ENCODE measurements at regions not wholly inside any gene's neighbourhood (a gene's known extent, or its start where the extent isn't known, plus 50 kb on each side); places are given as distances from the start of the nearest gene placed in this dataset.

DNA sequence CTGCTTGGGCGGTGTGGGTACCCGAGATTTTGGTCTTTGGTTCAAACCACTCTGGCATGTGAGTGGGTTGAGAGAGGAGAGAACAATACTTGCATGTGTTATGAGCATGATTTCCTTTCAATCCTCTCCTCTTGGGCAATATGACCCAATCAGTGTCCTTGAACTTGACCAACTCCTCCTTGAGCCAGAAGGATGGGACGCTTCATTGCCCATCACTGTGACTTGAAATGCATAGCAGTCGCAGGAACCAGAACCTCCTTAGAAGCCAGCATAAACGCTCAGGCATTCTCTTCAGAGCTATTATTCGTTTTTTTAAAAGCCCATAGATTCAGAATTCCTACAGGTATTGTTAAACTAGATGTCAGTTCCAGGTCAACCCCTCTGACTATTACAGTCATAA is 367.4 kb downstream of the HAPSTR1 start:
- ATAC-seq = no peak
- TF ChIP-seq RARB (CRISPR knock-in tag; IDR thresholded peaks at IDR 0.05) (no peak), ZFP3 (CRISPR knock-in tag; IDR thresholded peaks at IDR 0.05) (no peak), ZNF8 (CRISPR knock-in tag; IDR thresholded peaks at IDR 0.05) (no peak), ESRRG (CRISPR knock-in tag; IDR thresholded peaks at IDR 0.05) (no peak), PATZ1 (CRISPR knock-in tag; IDR thresholded peaks at IDR 0.05; ENCODE audit: borderline replicate concordance) (no peak), CREB5 (CRISPR knock-in tag; IDR thresholded peaks at IDR 0.05; ENCODE audit: low read depth) (no peak), TOX (CRISPR knock-in tag; IDR thresholded peaks at IDR 0.05; ENCODE audit: borderline replicate concordance) (no peak), ZNF70 (CRISPR knock-in tag; IDR thresholded peaks at IDR 0.05) (no peak), ZC3H10 (CRISPR knock-in tag; IDR thresholded peaks at IDR 0.05) (no peak), POU6F1 (CRISPR knock-in tag; IDR thresholded peaks at IDR 0.05; ENCODE audit: borderline replicate concordance, low read depth) (no peak), ZNF565 (CRISPR knock-in tag; conservative IDR thresholded peaks at IDR 0.05; ENCODE audit: low read depth) (no peak), GLIS3 (CRISPR knock-in tag; IDR thresholded peaks at IDR 0.05) (no peak), TCF4 (CRISPR knock-in tag; IDR thresholded peaks at IDR 0.05; ENCODE audit: borderline replicate concordance) (no peak), OSR1 (CRISPR knock-in tag; IDR thresholded peaks at IDR 0.05) (no peak), PPARA (CRISPR knock-in tag; IDR thresholded peaks at IDR 0.05; ENCODE audit: borderline replicate concordance) (no peak), SNAI2 (CRISPR knock-in tag; IDR thresholded peaks at IDR 0.05) (no peak), ARNTL (CRISPR knock-in tag; IDR thresholded peaks at IDR 0.05; ENCODE audit: borderline replicate concordance, low read depth) (no peak)
- TF ChIP-seq, protein P1, sequence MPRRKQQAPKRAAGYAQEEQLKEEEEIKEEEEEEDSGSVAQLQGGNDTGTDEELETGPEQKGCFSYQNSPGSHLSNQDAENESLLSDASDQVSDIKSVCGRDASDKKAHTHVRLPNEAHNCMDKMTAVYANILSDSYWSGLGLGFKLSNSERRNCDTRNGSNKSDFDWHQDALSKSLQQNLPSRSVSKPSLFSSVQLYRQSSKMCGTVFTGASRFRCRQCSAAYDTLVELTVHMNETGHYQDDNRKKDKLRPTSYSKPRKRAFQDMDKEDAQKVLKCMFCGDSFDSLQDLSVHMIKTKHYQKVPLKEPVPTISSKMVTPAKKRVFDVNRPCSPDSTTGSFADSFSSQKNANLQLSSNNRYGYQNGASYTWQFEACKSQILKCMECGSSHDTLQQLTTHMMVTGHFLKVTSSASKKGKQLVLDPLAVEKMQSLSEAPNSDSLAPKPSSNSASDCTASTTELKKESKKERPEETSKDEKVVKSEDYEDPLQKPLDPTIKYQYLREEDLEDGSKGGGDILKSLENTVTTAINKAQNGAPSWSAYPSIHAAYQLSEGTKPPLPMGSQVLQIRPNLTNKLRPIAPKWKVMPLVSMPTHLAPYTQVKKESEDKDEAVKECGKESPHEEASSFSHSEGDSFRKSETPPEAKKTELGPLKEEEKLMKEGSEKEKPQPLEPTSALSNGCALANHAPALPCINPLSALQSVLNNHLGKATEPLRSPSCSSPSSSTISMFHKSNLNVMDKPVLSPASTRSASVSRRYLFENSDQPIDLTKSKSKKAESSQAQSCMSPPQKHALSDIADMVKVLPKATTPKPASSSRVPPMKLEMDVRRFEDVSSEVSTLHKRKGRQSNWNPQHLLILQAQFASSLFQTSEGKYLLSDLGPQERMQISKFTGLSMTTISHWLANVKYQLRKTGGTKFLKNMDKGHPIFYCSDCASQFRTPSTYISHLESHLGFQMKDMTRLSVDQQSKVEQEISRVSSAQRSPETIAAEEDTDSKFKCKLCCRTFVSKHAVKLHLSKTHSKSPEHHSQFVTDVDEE (CRISPR knock-in tag; IDR thresholded peaks at IDR 0.05) = no peak

DNA sequence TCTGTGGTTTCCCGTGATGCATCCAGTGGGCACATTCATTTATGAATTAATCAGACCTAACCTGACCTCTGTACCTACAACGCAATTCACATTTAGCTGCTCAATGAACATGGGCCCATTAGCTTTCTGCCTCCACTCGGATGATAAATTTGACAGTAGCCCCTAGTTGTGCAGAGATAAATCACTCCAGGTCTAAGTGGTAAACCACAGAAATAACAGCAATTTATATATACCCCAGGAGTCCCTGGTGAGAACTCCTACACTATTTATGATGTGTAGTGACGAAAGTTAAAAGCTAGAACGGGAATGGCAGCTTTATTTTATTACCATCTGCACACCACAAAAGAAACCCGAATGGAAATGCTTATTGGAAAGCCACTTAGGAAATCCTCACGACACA is 371.5 kb downstream of the HAPSTR1 start:
- ATAC-seq = no peak
- TF ChIP-seq CREB5 (CRISPR knock-in tag; IDR thresholded peaks at IDR 0.05; ENCODE audit: low read depth) (no peak), PATZ1 (CRISPR knock-in tag; IDR thresholded peaks at IDR 0.05; ENCODE audit: borderline replicate concordance) (no peak), BACH2 (CRISPR knock-in tag; IDR thresholded peaks at IDR 0.05; ENCODE audit: borderline replicate concordance) (no peak), TCF4 (CRISPR knock-in tag; IDR thresholded peaks at IDR 0.05; ENCODE audit: borderline replicate concordance) (no peak), ZC3H10 (CRISPR knock-in tag; IDR thresholded peaks at IDR 0.05) (no peak), ZNF70 (CRISPR knock-in tag; IDR thresholded peaks at IDR 0.05) (no peak), POU6F1 (CRISPR knock-in tag; IDR thresholded peaks at IDR 0.05; ENCODE audit: borderline replicate concordance, low read depth) (no peak), OSR1 (CRISPR knock-in tag; IDR thresholded peaks at IDR 0.05) (no peak), ZFP3 (CRISPR knock-in tag; IDR thresholded peaks at IDR 0.05) (no peak), PPARA (CRISPR knock-in tag; IDR thresholded peaks at IDR 0.05; ENCODE audit: borderline replicate concordance) (no peak), CSDC2 (CRISPR knock-in tag; IDR thresholded peaks at IDR 0.05) (no peak), TOX (CRISPR knock-in tag; IDR thresholded peaks at IDR 0.05; ENCODE audit: borderline replicate concordance) (no peak)
- TF ChIP-seq, protein P1 (CRISPR knock-in tag; IDR thresholded peaks at IDR 0.05) = no peak

Data from SK-N-SH treated with all-trans-retinoic acid at 6 μM for 48 hours (cell line).